Astrocyte (in vitro differentiated cells and primary cell): ENCODE measurements at regions not wholly inside any gene's neighbourhood (a gene's known extent, or its start where the extent isn't known, plus 50 kb on each side); places are given as distances from the start of the nearest gene placed in this dataset.

Source experiments
- EZH2 ChIP-seq: IDR thresholded peaks from 2 replicates; pipeline ENCODE4 v1.6.1; 2012; ENCODE audit warnings: mild to moderate bottlenecking, low read length, inconsistent platforms; ENCODE audit not compliant: insufficient read depth
- TF ChIP-seq, protein P1 (sequence below): IDR thresholded peaks from 2 replicates; pipeline ENCODE4 v1.5.1; 2011; ENCODE audit warnings: low read depth, mild to moderate bottlenecking, inconsistent platforms, low read length, moderate library complexity; ENCODE audit not compliant: insufficient read depth

DNA sequence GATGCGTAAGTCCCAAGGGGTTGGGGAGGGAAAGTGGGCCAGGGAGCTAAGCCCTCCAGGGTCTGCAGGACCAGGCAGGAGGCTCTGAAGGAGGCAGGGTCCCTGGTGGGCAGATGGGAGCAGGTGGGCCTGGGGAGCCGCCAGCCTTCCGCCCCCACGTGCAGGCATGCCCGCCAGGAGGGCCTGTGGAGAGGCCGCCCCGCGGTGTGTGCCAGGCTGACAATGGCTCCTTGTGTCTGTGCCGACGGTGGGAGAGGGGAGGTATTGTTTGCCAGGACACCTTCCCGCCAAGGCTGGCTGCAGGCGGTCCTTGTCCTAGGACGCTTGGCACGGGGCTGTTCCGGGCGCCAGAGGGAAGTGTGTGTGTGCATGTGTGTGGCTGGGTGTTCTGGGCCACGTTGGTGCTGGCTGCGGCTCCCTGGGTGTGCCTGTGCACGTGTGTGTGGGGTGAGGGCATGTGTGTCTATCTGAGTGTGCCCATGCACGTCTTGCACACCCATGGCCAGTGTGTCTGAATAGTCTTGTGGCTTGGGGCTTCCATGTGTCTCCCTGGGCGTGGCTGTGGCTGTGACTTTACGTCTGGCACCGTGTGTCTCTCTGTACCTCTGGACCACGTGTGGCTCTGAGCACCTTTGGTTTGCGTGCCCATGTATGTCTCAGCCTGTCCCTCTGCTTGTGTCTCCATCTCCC is 153.0 kb downstream of the CEBPB start:
- TF ChIP-seq EZH2 = no peak
- TF ChIP-seq, protein P1, sequence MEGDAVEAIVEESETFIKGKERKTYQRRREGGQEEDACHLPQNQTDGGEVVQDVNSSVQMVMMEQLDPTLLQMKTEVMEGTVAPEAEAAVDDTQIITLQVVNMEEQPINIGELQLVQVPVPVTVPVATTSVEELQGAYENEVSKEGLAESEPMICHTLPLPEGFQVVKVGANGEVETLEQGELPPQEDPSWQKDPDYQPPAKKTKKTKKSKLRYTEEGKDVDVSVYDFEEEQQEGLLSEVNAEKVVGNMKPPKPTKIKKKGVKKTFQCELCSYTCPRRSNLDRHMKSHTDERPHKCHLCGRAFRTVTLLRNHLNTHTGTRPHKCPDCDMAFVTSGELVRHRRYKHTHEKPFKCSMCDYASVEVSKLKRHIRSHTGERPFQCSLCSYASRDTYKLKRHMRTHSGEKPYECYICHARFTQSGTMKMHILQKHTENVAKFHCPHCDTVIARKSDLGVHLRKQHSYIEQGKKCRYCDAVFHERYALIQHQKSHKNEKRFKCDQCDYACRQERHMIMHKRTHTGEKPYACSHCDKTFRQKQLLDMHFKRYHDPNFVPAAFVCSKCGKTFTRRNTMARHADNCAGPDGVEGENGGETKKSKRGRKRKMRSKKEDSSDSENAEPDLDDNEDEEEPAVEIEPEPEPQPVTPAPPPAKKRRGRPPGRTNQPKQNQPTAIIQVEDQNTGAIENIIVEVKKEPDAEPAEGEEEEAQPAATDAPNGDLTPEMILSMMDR = no peak
